Epithelial cell of esophagus (primary cell): ENCODE measurements at regions not wholly inside any gene's neighbourhood (a gene's known extent, or its start where the extent isn't known, plus 50 kb on each side); places are given as distances from the start of the nearest gene placed in this dataset.
"Not testable (repeated sequence)": the region's sequence is repeated elsewhere in the genome, so short reads cannot be mapped to it uniquely, and the experiment has no call there.

Experiments used
- DNase-seq: peaks from one replicate; pipeline ENCODE4 v3.0.0; 2010; ENCODE audit warnings: low read depth
- H3K4me3 ChIP-seq: 2 replicates; pipeline ENCODE4 v1.5.1; 2011; ENCODE audit warnings: mild to moderate bottlenecking, low read length, control low read depth
- CTCF ChIP-seq: IDR thresholded peaks from 2 replicates; pipeline ENCODE4 v1.5.1; 2011; ENCODE audit warnings: low read depth, mild to moderate bottlenecking, low read length, control low read depth, inconsistent platforms; ENCODE audit not compliant: insufficient read depth; ENCODE audit errors: missing control alignments

GRCh38 chr7:63044721-63045120, 953.9 kb upstream of the ZNF722 start:
- no peak for DNase-seq
- TF ChIP-seq CTCF: no peak
- H3K4me3 ChIP-seq: no peak overlapping the region

GRCh38 chr7:63045575-63045974, 953.1 kb upstream of the ZNF722 start:
- TF ChIP-seq CTCF: no peak
- DNase-seq: no peak
- no peak overlapping the region for H3K4me3 ChIP-seq

GRCh38 chr7:63046612-63047011, 952.0 kb upstream of the ZNF722 start:
- no peak overlapping the region for H3K4me3 ChIP-seq
- DNase-seq: no peak
- no peak for TF ChIP-seq CTCF

GRCh38 chr7:63047061-63047460, 951.6 kb upstream of the ZNF722 start:
- no peak for DNase-seq
- no peak overlapping the region for H3K4me3 ChIP-seq
- no peak for TF ChIP-seq CTCF

GRCh38 chr7:63047546-63047945, 951.1 kb upstream of the ZNF722 start:
- H3K4me3 ChIP-seq: no peak overlapping the region
- DNase-seq: no peak
- no peak for TF ChIP-seq CTCF

GRCh38 chr7:63054191-63054661, 944.4 kb upstream of the ZNF722 start:
- TF ChIP-seq CTCF: no peak
- no peak overlapping the region for H3K4me3 ChIP-seq
- no peak for DNase-seq

- H3K4me3 ChIP-seq: no peak overlapping the region
- DNase-seq: no peak
- no peak for TF ChIP-seq CTCF
Measured at GRCh38 chr7:63057265-63057664, 941.4 kb upstream of the ZNF722 start.

GRCh38 chr7:63060701-63061100, 937.9 kb upstream of the ZNF722 start:
- not testable (repeated sequence) for DNase-seq

More at GRCh38 chr7:63060701-63061100, 937.9 kb upstream of the ZNF722 start:
- H3K4me3 ChIP-seq: not testable (repeated sequence)
